Cardiac muscle cell (in vitro differentiated cells and primary cell): ENCODE measurements at regions not wholly inside any gene's neighbourhood (a gene's known extent, or its start where the extent isn't known, plus 50 kb on each side); places are given as distances from the start of the nearest gene placed in this dataset.
"Not testable (repeated sequence)": the region's sequence is repeated elsewhere in the genome, so short reads cannot be mapped to it uniquely, and the experiment has no call there.

ENCODE experiments used
- DNase-seq, 2 donors: peaks; one replicate each; pipeline versions ENCODE4 v3.0.0 to v3.0.0-alpha.2; 2010 to 2017; ENCODE audit warnings: low read depth in 1 of 2, low spot score in 1 of 2
- H3K27ac ChIP-seq: fragments of 200-600 bp; sonication (generic); 2 replicates; pipeline ENCODE4 v1.5.1; 2016
- H3K27me3 ChIP-seq: fragments of 200-600 bp; sonication (generic); 2 replicates; pipeline ENCODE4 v1.6.0; 2016; ENCODE audit warnings: control low read depth
- H3K36me3 ChIP-seq: fragments of 200-600 bp; sonication (generic); 2 replicates; pipeline ENCODE4 v1.5.1; 2016; ENCODE audit warnings: control low read depth
- H3K4me1 ChIP-seq: fragments of 200-600 bp; sonication (generic); 2 replicates; pipeline ENCODE4 v1.8.1; 2017; ENCODE audit warnings: low read depth, mild to moderate bottlenecking, mixed run types
- H3K4me3 ChIP-seq: fragments of 200-600 bp; sonication (generic); 2 replicates; pipeline ENCODE4 v1.5.1; 2016; ENCODE audit warnings: mild to moderate bottlenecking
- H3K9me3 ChIP-seq: fragments of 200-600 bp; sonication (generic); 2 replicates; pipeline ENCODE4 v1.5.1; 2017; ENCODE audit warnings: low read depth, mild to moderate bottlenecking, control low read depth
- CTCF ChIP-seq: IDR thresholded peaks from 2 replicates; pipeline ENCODE4 v1.5.1; 2012; ENCODE audit warnings: low read depth, mild to moderate bottlenecking, low read length

GRCh38 chr20:46785958-46786357 lies 76.5 kb downstream of the SLC2A10 start:
- TF ChIP-seq CTCF: no peak
- Histone ChIP-seq H3K27me3 (no peaks in the 10 kb centered on the region), H3K36me3 (no peaks in the 10 kb centered on the region), H3K4me1 (no peaks in the 10 kb centered on the region), H3K4me3 (no peak overlapping the region), H3K27ac (no peak overlapping the region), H3K9me3 (no peaks in the 10 kb centered on the region)
- DNase-seq: no peak

GRCh38 chr20:46786566-46786965 lies 77.1 kb downstream of the SLC2A10 start:
- no peaks in the 10 kb centered on the region for H3K9me3 ChIP-seq
- no peak overlapping the region for H3K27ac ChIP-seq
- H3K27me3 ChIP-seq: no peaks in the 10 kb centered on the region
- no peak for DNase-seq
- no peaks in the 10 kb centered on the region for H3K36me3 ChIP-seq
- H3K4me3 ChIP-seq: no peak overlapping the region
- H3K4me1 ChIP-seq: no peaks in the 10 kb centered on the region
- TF ChIP-seq CTCF: no peak

GRCh38 chr20:46787991-46788762 lies 78.7 kb downstream of the SLC2A10 start:
- H3K4me1 ChIP-seq: no peaks in the 10 kb centered on the region
- H3K27ac ChIP-seq: no peak overlapping the region
- H3K36me3 ChIP-seq: no peaks in the 10 kb centered on the region
- no peak for TF ChIP-seq CTCF
- no peak for DNase-seq
- H3K27me3 ChIP-seq: no peaks in the 10 kb centered on the region
- H3K4me3 ChIP-seq: no peak overlapping the region
- no peaks in the 10 kb centered on the region for H3K9me3 ChIP-seq

- not testable (repeated sequence) for H3K27ac ChIP-seq, H3K36me3 ChIP-seq, H3K27me3 ChIP-seq, H3K4me1 ChIP-seq, H3K9me3 ChIP-seq, H3K4me3 ChIP-seq, DNase-seq
Measured at GRCh38 chr20:46788763-46789091, 79.3 kb downstream of the SLC2A10 start.

GRCh38 chr20:46789339-46790028 lies 80.0 kb downstream of the SLC2A10 start:
- H3K27ac ChIP-seq: no peak overlapping the region
- no peak overlapping the region for H3K4me3 ChIP-seq
- no peak for DNase-seq
- TF ChIP-seq CTCF: no peak
- no peaks in the 10 kb centered on the region for H3K9me3 ChIP-seq
- peaks cover 2% of the 10 kb centered on the region for H3K27me3 ChIP-seq
- no peaks in the 10 kb centered on the region for H3K4me1 ChIP-seq
- H3K36me3 ChIP-seq: no peaks in the 10 kb centered on the region

- TF ChIP-seq CTCF: no peak
- Histone ChIP-seq H3K27me3 (peaks cover 2% of the 10 kb centered on the region), H3K27ac (no peak overlapping the region), H3K36me3 (no peaks in the 10 kb centered on the region), H3K4me3 (no peak overlapping the region), H3K4me1 (no peaks in the 10 kb centered on the region), H3K9me3 (no peaks in the 10 kb centered on the region)
- DNase-seq: no peak
Measured at GRCh38 chr20:46791722-46792416, 82.4 kb downstream of the SLC2A10 start.
